ENCODE measurements at regions not wholly inside any gene's neighbourhood (a gene's known extent, or its start where the extent isn't known, plus 50 kb on each side); places are given as distances from the start of the nearest gene placed in this dataset.

DNA sequence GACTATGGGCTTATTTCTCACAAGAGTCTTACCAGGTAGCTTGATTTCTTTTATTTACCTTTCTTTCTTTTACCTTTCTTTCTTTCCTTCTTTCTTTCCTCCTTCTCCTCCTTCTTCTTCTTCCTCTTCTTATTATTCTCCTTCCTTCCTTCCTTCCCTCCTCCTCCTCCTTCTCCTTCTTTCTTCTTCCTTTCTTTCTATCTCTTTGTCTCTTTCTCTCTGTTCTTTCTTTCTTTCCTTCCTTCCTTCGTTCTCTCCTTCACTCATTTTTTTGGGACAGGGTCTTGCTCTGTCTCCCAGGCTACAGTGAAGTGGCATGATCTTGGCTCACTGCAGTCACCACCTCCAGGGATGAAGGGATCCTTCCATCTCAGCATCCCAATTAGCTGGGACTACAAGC is 363.6 kb upstream of the MAF start:
- H3K4me3 Mint-ChIP-seq (ENCODE audit: unreplicated experiment), result no peak overlapping the region
- intact Hi-C loops (cut with micrococcal nuclease; ENCODE audit: unreplicated experiment), result no loop called here
- CTCF ChIA-PET, result no interaction called here
- Histone ChIP-seq H3K27me3 (replicated peaks; ENCODE audit: control insufficient read depth, insufficient read depth, low read length) (no peaks in the 10 kb centered on the region; the same call in 1 of the 2 replicates), H3K36me3 (ENCODE audit: control insufficient read depth, insufficient read depth, low read length) (no peaks in the 10 kb centered on the region), H3K9me3 (no peaks in the 10 kb centered on the region), H3K4me3 (ENCODE audit: low read depth, low read length) (no peak overlapping the region), H3K4me1 (no peaks in the 10 kb centered on the region)
- no peak overlapping the region for H3K27ac Mint-ChIP-seq (ENCODE audit: unreplicated experiment)
- H3K36me3 Mint-ChIP-seq (ENCODE audit: insufficient read depth, unreplicated experiment), result no peaks in the 10 kb centered on the region
- POLR2A ChIA-PET, result no interaction called here
- no peak for DNase-seq
- no TSS peak for BruUV-seq (replicated peaks)
- peaks cover 11% of the 10 kb centered on the region for H3K4me1 Mint-ChIP-seq (ENCODE audit: low read depth, unreplicated experiment)
- no peaks in the 10 kb centered on the region for H3K27me3 Mint-ChIP-seq (ENCODE audit: insufficient read depth, unreplicated experiment)
- TF ChIP-seq CTCF (IDR thresholded peaks at IDR 0.05; ENCODE audit: insufficient read depth in 1 of 2, low read depth in 1 of 2, low read length in 1 of 2, severe bottlenecking in 1 of 2, unreplicated experiment in 1 of 2), result no peak
- peaks cover 31% of the 10 kb centered on the region for H3K9me3 Mint-ChIP-seq (ENCODE audit: unreplicated experiment)

GRCh38 chr16:79962962-79963361 is 362.4 kb upstream of the MAF start:
- CTCF ChIA-PET, result no interaction called here
- no peak for DNase-seq
- Mint-ChIP-seq H3K9me3 (ENCODE audit: unreplicated experiment) (peaks cover 31% of the 10 kb centered on the region), H3K4me3 (ENCODE audit: unreplicated experiment) (no peak overlapping the region), H3K27ac (ENCODE audit: unreplicated experiment) (no peak overlapping the region), H3K27me3 (ENCODE audit: insufficient read depth, unreplicated experiment) (no peaks in the 10 kb centered on the region), H3K36me3 (ENCODE audit: insufficient read depth, unreplicated experiment) (no peaks in the 10 kb centered on the region), H3K4me1 (ENCODE audit: low read depth, unreplicated experiment) (peaks cover 11% of the 10 kb centered on the region)
- intact Hi-C loops (cut with micrococcal nuclease; ENCODE audit: unreplicated experiment), result no loop called here
- H3K36me3 ChIP-seq (ENCODE audit: control insufficient read depth, insufficient read depth, low read length), result no peaks in the 10 kb centered on the region
- H3K9me3 ChIP-seq, result no peaks in the 10 kb centered on the region
- no TSS peak for BruUV-seq (replicated peaks)
- no peak overlapping the region for H3K4me3 ChIP-seq (ENCODE audit: low read depth, low read length)
- TF ChIP-seq CTCF (IDR thresholded peaks at IDR 0.05; ENCODE audit: insufficient read depth in 1 of 2, low read depth in 1 of 2, low read length in 1 of 2, severe bottlenecking in 1 of 2, unreplicated experiment in 1 of 2), result no peak
- POLR2A ChIA-PET, result no interaction called here
- no peaks in the 10 kb centered on the region for H3K4me1 ChIP-seq
- H3K27me3 ChIP-seq (replicated peaks; ENCODE audit: control insufficient read depth, insufficient read depth, low read length), result no peaks in the 10 kb centered on the region; the same call in 1 of the 2 replicates

DNA sequence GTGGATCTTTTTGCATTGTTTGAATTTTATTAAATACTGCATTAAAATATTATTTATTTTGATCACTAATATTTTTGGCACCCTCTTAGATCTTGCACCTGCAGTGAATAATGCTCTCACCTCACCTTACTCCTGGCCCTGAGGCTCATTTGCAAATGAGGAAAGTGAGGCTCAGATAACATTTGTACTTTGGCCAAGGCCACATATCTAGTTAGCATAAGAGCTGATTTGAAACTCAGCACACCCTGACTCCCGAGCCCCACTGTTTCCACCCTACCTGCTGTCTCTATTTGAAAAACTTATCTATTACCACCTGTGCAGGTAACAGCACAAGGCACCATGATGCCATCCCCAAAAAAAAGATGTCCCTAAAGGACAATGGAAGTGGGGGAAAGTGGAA is 358.7 kb upstream of the MAF start:
- intact Hi-C loops (cut with micrococcal nuclease; ENCODE audit: unreplicated experiment), result no loop called here
- H3K27me3 ChIP-seq (replicated peaks; ENCODE audit: control insufficient read depth, insufficient read depth, low read length), result no peaks in the 10 kb centered on the region
- H3K36me3 ChIP-seq (ENCODE audit: control insufficient read depth, insufficient read depth, low read length), result no peaks in the 10 kb centered on the region
- no TSS peak for BruUV-seq (replicated peaks)
- no peak overlapping the region for H3K27ac Mint-ChIP-seq (ENCODE audit: unreplicated experiment)
- ChIA-PET CTCF (no interaction called here), POLR2A (no interaction called here)
- peaks cover 23% of the 10 kb centered on the region for H3K9me3 Mint-ChIP-seq (ENCODE audit: unreplicated experiment)
- no peaks in the 10 kb centered on the region; the same call in 1 of the 2 replicates for H3K4me1 ChIP-seq
- no peak overlapping the region for H3K4me3 ChIP-seq (ENCODE audit: low read depth, low read length)
- H3K27me3 Mint-ChIP-seq (ENCODE audit: insufficient read depth, unreplicated experiment), result no peaks in the 10 kb centered on the region
- H3K4me3 Mint-ChIP-seq (ENCODE audit: unreplicated experiment), result no peak overlapping the region
- peaks cover 11% of the 10 kb centered on the region for H3K4me1 Mint-ChIP-seq (ENCODE audit: low read depth, unreplicated experiment)
- no peak for DNase-seq
- TF ChIP-seq CTCF (IDR thresholded peaks at IDR 0.05; ENCODE audit: insufficient read depth in 1 of 2, low read depth in 1 of 2, low read length in 1 of 2, severe bottlenecking in 1 of 2, unreplicated experiment in 1 of 2), result no peak
- H3K9me3 ChIP-seq, result no peaks in the 10 kb centered on the region
- no peaks in the 10 kb centered on the region for H3K36me3 Mint-ChIP-seq (ENCODE audit: insufficient read depth, unreplicated experiment)

All from Caco-2 (cell line).